GM12891 (cell line): ENCODE measurements at regions not wholly inside any gene's neighbourhood (a gene's known extent, or its start where the extent isn't known, plus 50 kb on each side); places are given as distances from the start of the nearest gene placed in this dataset.

Experiments used
- DNase-seq: peaks from one replicate; pipeline ENCODE4 v3.0.0; 2011; ENCODE audit warnings: low spot score; ENCODE audit not compliant: insufficient read length
- FAIRE-seq: peaks from 2 replicates; lab custom pipeline; 2011; peaks lifted over from hg19 to GRCh38; lab: Jason Lieb, UNC
- PAX5 ChIP-seq: IDR thresholded peaks from 2 replicates; pipeline ENCODE4 v1.6.1; 2011; ENCODE audit warnings: low read length, moderate library complexity, mild to moderate bottlenecking; ENCODE audit not compliant: insufficient read depth, severe bottlenecking
- POLR2A ChIP-seq: IDR thresholded peaks from 2 replicates; pipeline ENCODE4 v1.6.1; 2011; ENCODE audit warnings: low read depth, low read length, control low read depth
- POLR2AphosphoS5 ChIP-seq: IDR thresholded peaks from 2 replicates; pipeline ENCODE4 v1.6.1; 2011; ENCODE audit warnings: low read depth, low read length, control low read depth
- POU2F2 ChIP-seq: IDR thresholded peaks from 2 replicates; pipeline ENCODE4 v1.6.1; 2011; ENCODE audit warnings: low read depth, mild to moderate bottlenecking, control low read depth, low read length, moderate library complexity
- SPI1 ChIP-seq: IDR thresholded peaks from 2 replicates; pipeline ENCODE4 v1.6.1; 2011; ENCODE audit warnings: low read depth, low read length, control low read depth
- TAF1 ChIP-seq: IDR thresholded peaks from 2 replicates; pipeline ENCODE4 v1.6.1; 2011; ENCODE audit warnings: low read depth, low read length, control low read depth

GRCh38 chr1:22371408-22371807, 80.2 kb upstream of the ZBTB40 start:
- FAIRE-seq (no peak), DNase-seq (no peak)
- no peak for TF ChIP-seq PAX5
- TF ChIP-seq SPI1 = no peak
- no peak for TF ChIP-seq POLR2A
- TF ChIP-seq TAF1 = no peak
- TF ChIP-seq POLR2AphosphoS5 = no peak
- TF ChIP-seq POU2F2 = no peak

- DNase-seq (no peak), FAIRE-seq (no peak)
- TF ChIP-seq SPI1 (no peak), POU2F2 (no peak), TAF1 (no peak), POLR2AphosphoS5 (no peak), POLR2A (no peak), PAX5 (no peak)
These were observed 78.4 kb upstream of the ZBTB40 start for GRCh38 chr1:22373252-22373651.

GRCh38 chr1:22374001-22374400, 77.7 kb upstream of the ZBTB40 start:
- no peak for FAIRE-seq
- DNase-seq = no peak
- TF ChIP-seq POLR2AphosphoS5 (no peak), PAX5 (no peak), POLR2A (no peak), TAF1 (no peak), POU2F2 (no peak), SPI1 (no peak)

GRCh38 chr1:22375601-22376000, 76.0 kb upstream of the ZBTB40 start:
- DNase-seq = no peak
- no peak for FAIRE-seq
- no peak for TF ChIP-seq TAF1
- no peak for TF ChIP-seq POLR2AphosphoS5
- no peak for TF ChIP-seq SPI1
- no peak for TF ChIP-seq PAX5
- TF ChIP-seq POLR2A = no peak
- no peak for TF ChIP-seq POU2F2

GRCh38 chr1:22376001-22376400, 75.7 kb upstream of the ZBTB40 start:
- TF ChIP-seq POU2F2 = no peak
- no peak for TF ChIP-seq POLR2AphosphoS5
- TF ChIP-seq TAF1 = no peak
- TF ChIP-seq POLR2A = no peak
- TF ChIP-seq SPI1 = no peak
- TF ChIP-seq PAX5 = no peak
- no peak for DNase-seq
- no peak for FAIRE-seq

- TF ChIP-seq POLR2A = no peak
- TF ChIP-seq POLR2AphosphoS5 = no peak
- no peak for TF ChIP-seq SPI1
- TF ChIP-seq TAF1 = no peak
- TF ChIP-seq PAX5 = no peak
- TF ChIP-seq POU2F2 = no peak
- FAIRE-seq = no peak
- no peak for DNase-seq
These were observed 75.1 kb upstream of the ZBTB40 start for GRCh38 chr1:22376546-22376945.

GRCh38 chr1:22376976-22377375, 74.7 kb upstream of the ZBTB40 start:
- no peak for DNase-seq
- TF ChIP-seq TAF1 = no peak
- no peak for TF ChIP-seq POU2F2
- TF ChIP-seq PAX5 = no peak
- TF ChIP-seq POLR2AphosphoS5 = no peak
- no peak for TF ChIP-seq SPI1
- TF ChIP-seq POLR2A = no peak
- FAIRE-seq = no peak

GRCh38 chr1:22379566-22379965, 72.1 kb upstream of the ZBTB40 start:
- FAIRE-seq (no peak), DNase-seq (no peak)
- no peak for TF ChIP-seq POLR2A

GRCh38 chr1:22380024-22380785, 71.4 kb upstream of the ZBTB40 start:
- DNase-seq = no peak
- TF ChIP-seq POLR2AphosphoS5 = no peak
- no peak for TF ChIP-seq POU2F2
- no peak for TF ChIP-seq SPI1
- TF ChIP-seq TAF1 = no peak
- no peak for TF ChIP-seq POLR2A
- no peak for TF ChIP-seq PAX5
- no peak for FAIRE-seq

- no peak for FAIRE-seq
- TF ChIP-seq SPI1 (no peak), POLR2A (no peak), PAX5 (no peak), TAF1 (no peak), POLR2AphosphoS5 (no peak), POU2F2 (no peak)
- no peak for DNase-seq
These were observed 67.9 kb upstream of the ZBTB40 start for GRCh38 chr1:22383526-22384294.

- no peak for TF ChIP-seq TAF1
- no peak for TF ChIP-seq PAX5
- no peak for TF ChIP-seq POU2F2
- no peak for TF ChIP-seq POLR2A
- no peak for TF ChIP-seq POLR2AphosphoS5
- no peak for TF ChIP-seq SPI1
- no peak for FAIRE-seq
These were observed 66.1 kb upstream of the ZBTB40 start for GRCh38 chr1:22385537-22385936.

More at GRCh38 chr1:22385537-22385936, 66.1 kb upstream of the ZBTB40 start:
- no peak for DNase-seq
